NOMO-1 (cell line): ENCODE measurements at regions not wholly inside any gene's neighbourhood (a gene's known extent, or its start where the extent isn't known, plus 50 kb on each side); places are given as distances from the start of the nearest gene placed in this dataset.
A peak's percentile ranks its signal among the peaks of the same experiment; 100 is the strongest.

ENCODE experiments used
- DNase-seq, 2 experiments: peaks; one replicate each; lab custom pipeline; 2025; ENCODE audit not compliant: unreplicated experiment in 2 of 2; lab: John Stamatoyannopoulos, UW

DNA sequence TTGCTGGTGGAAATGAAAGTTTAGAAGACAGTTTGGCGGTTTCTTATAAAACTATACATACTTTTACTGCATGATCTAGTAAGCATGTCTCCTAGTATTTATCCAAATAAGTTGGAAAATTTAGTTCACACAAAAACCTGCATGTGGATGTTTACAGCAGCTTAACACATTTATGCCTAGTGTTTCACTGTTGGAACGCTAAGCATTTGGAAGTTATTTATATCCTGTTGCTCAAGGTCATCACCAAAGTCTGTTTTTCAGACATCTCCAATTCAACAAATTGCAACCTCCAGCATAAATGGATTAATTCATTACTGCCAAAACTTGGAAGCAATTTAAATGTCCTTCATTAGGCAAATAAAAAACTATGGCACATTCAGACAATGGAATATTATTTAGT is 461.8 kb downstream of the SUCLA2 start:
- no peak for DNase-seq

DNA sequence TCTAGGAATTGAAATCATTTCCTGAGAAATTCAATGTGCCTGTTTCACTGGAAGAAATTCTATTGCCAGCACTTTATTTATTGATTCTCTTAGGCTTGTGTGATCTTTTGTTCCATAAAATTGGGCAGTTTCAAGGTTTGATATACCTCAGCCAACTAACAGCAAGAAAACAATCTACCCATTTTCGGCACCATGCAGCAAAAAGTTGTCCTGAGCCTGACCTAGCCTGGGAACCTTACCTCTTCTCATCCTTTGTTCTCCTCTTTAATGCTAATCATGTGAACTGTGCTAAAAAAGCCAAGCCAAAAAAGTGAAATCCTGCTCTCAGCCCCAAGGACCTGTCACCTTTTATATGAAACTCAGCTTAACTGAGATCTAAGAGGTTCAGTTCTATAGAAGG is 477.3 kb downstream of the SUCLA2 start:
- DNase-seq: no peak

DNA sequence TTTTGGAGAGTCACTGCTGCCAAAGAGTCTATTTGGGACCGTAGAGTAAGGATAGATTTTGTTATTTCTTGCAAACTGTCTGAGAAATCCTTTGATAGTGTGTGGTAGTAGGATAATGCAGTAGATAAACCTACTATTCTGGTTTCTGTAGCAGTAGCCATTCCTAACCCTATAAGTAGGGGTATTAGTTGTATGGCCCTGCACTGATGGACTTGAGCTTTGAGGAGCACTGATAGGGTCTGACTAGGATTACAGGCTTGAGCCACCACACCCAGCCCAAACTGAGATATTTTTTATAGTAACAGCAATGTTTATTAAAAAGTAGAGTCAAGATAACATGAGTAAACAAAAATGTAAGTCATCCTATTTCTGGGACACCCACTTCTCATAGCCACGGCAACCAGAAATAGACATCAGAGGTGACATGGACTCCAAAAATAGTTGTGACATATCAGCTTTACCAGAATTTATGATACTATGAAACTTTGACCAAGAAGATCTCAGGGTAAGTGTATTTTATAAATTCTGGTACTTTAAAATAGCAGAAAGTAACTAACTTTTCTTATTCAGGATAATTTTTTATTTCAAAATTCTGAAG is 479.1 kb downstream of the SUCLA2 start:
- peak in 1 of 2 experiments; percentile 10 for DNase-seq

DNA sequence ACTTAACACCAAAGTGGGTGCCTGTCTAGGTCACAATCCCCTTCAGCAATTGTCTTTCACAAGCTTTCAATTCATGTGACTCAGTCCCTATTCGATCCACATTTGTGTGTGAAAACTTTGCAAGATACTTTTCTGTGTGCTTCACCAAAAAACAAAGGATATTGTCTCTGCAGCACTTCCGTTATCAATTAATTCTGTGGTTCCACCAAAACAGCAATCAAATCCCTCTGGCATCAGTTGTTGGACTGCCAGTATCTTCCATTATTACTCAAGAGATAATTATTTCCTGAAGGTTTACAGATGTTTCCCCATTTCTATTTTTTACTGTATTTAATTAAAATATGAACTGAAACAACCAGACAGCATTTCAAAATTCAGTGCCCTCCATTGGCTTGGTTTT is 481.4 kb downstream of the SUCLA2 start:
- peak; percentile 32 to 88 for DNase-seq

DNA sequence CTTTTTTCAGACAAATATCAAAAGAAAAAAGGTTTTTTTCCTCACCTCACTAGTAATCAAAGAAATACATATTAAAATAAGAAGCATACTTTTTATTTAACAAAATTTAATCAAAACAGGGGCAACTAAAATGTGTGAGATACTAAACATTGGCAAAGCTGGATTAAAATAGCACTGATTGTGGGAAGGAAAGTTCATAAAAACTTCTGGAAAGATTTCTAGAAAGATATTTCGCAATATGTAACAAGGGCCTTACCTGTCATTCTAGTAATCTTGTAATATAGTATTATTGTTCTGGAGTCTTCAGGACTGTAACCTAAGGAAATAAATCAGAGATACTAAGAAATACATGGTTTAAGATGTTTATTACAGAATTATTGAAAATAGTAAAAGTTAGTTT is 482.5 kb downstream of the SUCLA2 start:
- no peak for DNase-seq

DNA sequence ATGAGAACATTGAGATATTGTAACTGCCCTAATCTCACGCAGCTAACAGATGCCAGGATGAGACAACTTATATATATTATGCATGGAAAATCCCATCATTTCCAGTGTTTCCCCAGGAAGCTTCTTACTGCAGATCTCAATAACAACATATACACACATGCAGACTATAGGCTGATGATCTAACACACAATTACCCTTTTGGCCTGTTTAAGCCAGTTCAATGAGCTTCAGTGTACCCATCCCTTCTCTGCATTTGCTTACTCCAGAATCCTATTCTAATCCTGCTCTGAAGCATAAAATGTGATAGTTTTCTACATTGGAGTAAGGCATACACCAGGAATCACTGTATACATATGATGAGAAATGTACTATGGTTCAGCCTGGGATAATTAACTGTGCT is 489.4 kb downstream of the SUCLA2 start:
- DNase-seq: no peak

DNA sequence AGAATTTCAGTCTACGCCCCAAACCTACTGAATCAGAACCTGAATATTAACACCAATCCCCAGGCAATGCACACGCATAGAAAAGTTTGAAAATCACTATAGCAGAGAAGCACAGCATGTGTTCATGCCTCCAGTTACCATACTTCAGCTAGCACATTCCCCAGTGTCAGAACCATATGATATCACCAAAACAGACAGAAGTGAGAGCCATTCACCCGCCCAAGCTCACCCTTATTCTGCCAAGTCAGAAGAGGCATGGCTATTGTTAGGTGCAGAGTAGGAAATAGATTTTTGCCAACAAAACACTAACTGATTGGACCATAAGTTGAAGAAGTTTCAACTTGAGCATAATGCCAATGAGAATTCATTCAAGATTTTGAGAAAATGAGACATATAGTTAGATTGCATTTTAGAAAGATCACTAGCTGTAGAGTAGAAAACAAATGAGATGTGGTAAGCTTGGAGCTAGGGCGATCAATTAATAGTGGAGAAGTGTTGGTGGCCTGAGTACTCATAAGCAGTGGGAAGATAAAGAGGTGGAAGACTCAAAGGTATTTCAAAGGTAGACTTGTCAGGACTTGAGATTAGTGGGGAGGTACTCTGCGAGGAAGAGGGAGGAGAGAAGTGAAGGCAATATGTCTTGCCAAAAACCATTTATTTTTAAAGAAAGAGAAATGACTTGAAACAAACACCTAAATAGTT is 492.4 kb downstream of the SUCLA2 start:
- no peak for DNase-seq

DNA sequence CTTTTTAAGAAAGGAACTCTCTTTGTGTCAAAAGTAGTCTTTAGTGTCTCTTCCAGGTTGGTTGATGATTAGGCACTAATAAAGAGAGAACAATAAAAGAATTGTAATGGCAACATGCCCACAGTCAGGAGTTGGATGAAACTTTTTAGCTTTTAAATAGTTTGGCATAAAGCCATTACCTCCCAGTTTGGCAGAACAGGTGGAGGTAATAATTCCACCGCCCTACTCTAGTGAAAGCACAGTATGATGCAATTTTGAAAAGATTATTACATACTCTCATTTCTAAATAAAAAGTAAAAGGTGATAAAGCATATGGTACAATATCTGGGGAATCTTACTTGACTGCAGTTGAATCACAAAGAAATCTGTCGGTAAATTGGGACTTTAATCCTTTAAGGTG is 497.6 kb downstream of the SUCLA2 start:
- DNase-seq: no peak

DNA sequence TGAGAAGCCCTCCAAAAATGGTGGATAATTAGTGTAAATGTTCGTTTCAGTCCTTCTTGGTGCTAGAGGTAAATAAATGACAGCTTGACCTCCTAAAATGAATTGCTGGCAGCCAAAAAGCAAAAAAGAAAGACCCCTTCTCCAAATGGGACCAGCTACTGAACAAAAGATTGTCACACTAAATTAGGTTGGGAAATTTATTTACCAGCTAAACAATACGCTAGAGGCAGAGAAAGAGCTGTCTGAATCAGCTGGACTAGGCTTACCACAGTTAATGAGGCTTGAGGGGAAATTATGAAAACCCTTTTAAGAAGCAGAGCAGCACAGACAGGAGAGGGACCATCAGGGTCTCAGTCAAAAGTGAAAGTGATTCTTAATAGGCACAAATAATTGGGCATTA is 498.9 kb downstream of the SUCLA2 start:
- DNase-seq: no peak

DNA sequence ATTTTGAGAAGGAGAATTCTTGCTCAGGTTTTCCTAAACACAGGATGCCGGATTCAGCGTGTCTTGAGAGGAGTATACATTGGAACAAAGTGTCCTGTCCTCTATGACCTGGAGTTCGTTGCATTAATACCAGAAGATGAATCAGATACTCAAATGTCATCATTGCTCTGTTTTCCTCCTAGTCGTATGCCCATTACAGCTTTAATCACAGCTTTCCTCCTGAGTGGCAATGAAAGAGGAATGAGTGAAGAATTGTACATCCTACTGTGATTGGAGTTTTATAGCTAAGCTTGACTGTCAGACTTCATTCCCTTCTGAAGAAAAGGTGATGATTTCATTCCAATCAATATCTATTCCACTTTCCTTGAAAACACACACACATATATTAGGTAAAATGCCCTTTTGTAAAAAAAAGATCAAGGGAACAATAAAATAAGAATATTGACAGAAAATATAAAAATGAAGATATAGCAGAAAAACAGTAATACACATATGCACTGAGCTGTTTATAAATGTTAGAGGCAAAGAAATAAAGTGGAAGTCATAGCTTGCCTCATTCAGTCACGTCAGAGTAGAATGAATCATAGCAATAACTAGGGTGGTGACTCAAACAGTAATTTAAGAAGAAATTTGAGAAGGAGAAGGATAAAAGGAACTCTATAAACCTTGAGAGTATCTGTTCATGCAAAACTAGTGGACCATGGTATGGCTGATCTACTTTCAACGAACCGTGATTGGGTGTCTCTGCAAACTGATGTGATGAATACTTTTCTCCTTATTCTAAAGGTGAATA is 501.5 kb downstream of the SUCLA2 start:
- DNase-seq: peak; percentile 62 to 93

DNA sequence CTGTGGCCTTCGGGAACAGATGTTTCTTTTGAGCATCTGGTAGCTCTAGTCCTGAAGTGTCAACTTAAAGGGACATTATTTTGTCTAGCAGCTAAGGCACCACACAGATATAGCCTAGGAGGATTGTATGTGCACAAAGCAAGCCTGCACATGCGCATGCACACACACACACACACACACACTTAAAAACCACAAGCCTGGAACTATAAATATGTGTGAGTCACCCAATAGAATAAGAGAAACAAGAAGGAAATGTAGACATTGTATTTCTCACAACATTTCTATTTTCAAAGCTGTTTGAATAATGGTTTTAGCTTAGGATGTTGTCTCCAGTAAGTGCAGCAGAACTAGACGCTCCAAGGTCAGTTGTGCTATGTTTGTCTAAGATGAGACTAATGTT is 516.5 kb downstream of the SUCLA2 start:
- DNase-seq: peak; percentile 54 to 56

DNA sequence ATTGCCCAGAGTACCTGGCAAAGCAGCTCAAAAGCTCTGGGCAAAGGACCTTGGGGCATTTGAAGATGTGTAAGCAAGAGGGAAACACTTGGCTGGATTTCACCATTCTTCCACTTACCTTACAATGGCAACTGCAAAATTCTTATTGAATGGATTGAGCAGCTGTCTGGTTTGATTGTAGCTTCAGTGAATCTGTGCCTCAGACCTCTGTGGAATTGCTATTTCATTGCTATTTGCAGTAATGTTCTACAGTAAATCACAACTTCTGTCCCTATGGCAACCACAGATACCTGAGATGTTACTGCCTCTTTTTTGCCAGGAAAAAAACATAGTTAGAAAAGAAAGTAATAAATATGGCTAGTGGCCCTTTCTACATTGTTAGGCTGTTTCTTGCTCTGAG is 519.5 kb downstream of the SUCLA2 start:
- DNase-seq: no peak

DNA sequence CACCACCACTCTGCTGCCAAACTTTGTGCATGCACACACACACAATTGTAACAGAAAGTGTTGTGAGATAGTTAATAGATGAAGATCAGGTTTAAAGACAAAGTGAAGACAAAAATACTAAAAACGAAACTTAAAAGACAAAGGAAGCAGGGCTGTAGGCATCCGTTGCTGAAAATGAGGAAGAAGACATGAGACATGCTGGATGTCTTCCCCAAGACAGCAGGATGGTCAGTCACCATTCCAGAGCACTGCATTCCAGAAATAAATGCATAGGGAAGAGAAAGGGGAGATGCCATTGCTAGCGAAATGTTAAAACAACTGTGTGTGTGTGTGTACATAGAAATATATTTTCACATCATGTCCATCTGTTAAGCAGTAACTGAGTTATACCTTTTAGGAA is 520.1 kb downstream of the SUCLA2 start:
- peak in 1 of 2 experiments; percentile 64 for DNase-seq

DNA sequence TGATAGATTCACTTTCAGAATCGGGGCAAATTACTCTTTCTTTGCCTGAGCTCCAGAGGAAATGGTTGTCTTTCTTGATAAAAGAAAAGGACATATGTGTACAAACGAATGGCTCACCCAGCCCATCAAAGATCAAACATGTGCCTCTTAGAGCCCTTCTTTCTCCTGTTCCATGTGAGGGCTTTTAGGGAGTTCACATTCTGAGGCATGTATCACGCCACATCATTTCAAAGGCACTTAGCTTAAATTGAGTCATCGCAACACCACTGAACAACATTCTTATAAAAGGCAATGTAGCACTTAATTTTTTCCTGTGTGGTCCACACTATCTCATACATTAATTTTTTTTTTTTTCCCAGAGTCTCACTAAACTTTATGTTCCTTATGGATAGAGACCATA is 521.0 kb downstream of the SUCLA2 start:
- no peak for DNase-seq

DNA sequence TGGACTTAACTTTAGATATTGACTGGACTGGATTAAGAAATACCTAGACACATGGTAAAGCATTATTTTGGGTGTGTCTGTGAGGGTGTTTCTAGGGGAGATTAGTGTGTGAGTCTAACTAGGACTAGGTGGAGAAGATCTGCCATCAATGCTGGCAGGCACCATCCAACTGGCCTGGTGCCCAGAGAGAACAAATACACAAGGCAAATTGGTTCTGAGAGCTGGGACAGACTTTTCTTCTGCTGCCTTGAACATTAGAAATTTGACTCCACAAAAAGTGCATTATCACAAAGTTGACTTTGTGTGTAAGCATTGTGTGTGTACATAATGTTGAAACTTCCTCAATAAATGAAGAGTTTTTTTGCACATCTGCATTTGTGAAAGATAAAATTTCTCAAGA is 522.1 kb downstream of the SUCLA2 start:
- no peak for DNase-seq

DNA sequence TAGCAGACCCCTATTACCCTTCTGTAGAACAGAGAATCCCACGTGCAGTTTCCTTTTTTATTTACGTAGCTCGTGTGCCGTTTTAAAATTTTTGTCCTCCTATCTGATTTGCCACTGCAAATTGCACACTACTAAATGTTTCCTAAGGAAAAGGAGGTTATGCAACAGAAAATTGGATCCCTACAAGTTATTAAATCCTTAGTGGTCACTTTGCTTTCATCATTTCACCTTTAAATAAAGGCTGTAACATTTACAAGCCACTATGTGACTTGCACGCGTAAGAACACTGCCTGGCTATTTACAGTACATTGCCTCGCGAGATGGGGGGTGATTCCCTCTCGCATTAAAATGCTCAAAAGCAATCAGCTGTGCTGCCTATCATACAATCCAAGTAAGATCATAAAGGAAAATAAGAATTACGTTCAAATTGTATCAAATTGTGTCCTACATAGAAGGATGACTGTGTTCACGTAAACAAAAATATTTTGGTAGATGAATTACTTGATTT is 525.6 kb downstream of the SUCLA2 start:
- DNase-seq: peak; percentile 6 to 21

DNA sequence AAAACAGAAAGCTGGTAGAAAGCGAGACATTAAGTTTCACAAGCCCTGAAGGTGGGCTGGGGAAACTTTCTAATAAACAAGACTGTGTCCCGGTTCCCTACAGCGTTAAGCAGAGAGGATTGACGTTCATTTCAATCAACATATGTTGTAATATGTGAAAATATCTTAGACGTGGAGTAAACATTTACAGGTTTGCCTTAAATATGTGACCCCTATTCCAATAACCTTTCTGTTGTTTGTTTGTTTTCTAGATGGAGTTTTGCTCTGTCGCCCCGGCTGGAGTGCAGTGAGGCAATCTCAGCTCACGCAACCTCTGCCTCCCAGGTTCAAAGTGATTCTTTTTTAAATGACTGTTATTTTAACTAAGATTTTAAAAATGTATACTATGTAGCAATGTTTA is 526.2 kb downstream of the SUCLA2 start:
- DNase-seq: no peak

DNA sequence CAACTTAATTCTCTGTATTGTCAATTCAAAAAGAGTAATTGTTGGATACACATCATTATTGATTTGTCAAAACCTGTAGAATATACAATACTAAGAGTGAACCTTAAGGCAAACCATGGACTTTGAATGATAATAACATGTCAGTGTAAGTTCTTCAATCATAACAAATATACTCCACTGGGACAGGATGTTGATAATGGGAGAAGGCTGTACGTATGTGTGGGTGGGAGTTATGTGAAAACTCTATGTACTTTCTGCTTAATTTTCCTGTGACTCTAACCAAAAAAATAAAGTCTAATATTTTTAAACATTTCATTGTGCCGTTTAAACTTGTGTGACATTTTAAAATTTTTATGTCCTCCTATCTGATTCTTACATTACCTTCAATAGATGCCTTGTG is 526.7 kb downstream of the SUCLA2 start:
- no peak for DNase-seq

DNA sequence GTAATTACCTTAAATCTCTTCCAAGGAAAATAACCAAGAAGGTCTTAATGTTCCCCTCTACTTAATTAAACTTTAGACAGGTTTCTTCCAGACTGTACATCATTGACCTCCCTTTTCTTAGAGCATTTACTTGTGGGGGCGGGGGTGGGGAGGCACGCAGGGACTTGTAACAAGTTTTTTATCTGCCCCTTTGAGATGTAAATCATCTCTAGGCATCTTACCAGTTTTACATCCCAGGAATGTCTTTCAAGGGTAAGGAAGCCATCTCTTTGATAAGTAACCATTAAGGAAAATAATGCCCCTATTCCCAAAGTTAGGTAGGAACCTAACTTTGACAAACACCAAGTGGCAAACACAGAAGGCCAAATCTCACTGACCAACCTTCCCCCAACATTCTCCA is 528.6 kb downstream of the SUCLA2 start:
- no peak for DNase-seq

DNA sequence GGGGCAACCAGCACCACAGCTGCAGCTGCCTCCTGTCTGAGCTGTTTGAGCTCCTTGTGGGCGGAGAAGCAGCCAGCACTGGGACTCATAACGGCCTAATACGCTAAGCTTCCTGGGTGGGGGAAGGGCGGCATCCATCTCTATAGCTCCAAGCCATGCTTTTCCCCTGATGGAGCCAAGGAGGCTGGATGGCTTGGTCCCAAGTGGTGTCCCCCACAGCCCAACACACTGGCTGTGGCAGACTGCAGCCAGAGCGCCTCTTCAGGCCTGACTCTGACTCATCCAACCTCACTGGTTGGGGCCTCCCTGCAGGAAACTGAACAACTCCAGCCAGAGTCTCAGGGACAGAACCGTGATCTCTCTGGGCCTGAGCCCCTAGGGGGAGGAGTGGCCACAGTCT is 537.3 kb downstream of the SUCLA2 start:
- DNase-seq: no peak

DNA sequence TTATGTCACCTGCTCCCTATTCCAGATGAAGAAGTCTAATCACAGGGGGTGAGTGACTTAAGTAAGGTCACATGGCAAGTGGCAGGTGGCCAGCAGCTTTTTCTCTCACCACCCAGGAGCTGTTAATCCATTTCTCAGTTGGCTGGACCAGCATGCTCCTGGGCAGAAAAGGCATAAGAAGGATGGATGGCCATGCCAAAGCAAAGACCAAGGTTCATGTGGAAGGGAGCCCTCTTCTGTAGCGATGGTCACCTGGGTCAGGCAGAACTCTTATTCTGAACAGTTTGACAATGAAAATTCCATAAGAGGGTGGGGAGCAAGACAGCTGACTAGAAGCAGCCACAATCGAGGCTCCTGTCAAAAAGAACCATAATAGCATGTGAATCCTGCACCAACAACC is 538.1 kb downstream of the SUCLA2 start:
- no peak for DNase-seq

DNA sequence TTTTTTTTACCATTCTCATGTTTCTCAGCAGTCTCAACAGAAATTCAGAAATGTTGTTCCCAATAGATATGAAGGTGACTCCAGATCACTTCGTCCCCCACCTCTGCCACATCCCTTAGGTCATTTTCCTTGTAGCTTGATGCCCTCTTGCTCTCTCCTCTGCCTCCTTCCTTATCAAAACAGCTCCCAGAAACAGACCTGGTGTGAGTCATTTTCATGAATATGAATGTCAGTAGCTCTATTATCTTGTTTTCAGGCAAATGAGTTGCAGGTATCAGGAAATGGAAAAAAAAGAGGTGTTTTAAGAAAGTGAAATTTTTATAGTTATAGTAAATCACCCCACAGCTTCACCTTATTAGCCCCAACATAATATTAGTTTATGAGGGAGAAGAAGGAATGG is 539.3 kb downstream of the SUCLA2 start:
- no peak for DNase-seq
